ENCODE measurements at regions not wholly inside any gene's neighbourhood (a gene's known extent, or its start where the extent isn't known, plus 50 kb on each side); places are given as distances from the start of the nearest gene placed in this dataset.

GRCh38 chr10:84846658-84847316 is 518.4 kb downstream of the CCSER2 start:
- no peak for DNase-seq (ENCODE audit: low read depth, low spot score)
- ChIA-PET POLR2A (no interaction called here), CTCF (no interaction called here)
- TF ChIP-seq CTCF (IDR thresholded peaks at IDR 0.05; ENCODE audit: insufficient read depth, low read length, missing control alignments): no peak
- H3K4me3 ChIP-seq (ENCODE audit: low read depth, low read length): no peak overlapping the region

GRCh38 chr10:84848967-84849366 is 520.6 kb downstream of the CCSER2 start:
- no peak for TF ChIP-seq CTCF (IDR thresholded peaks at IDR 0.05; ENCODE audit: insufficient read depth, low read length, missing control alignments)
- POLR2A ChIA-PET: no interaction called here

GRCh38 chr10:84850826-84851225 is 522.4 kb downstream of the CCSER2 start:
- TF ChIP-seq CTCF (IDR thresholded peaks at IDR 0.05; ENCODE audit: insufficient read depth, low read length, missing control alignments): no peak
- ChIA-PET POLR2A (no interaction called here), CTCF (no interaction called here)
- H3K4me3 ChIP-seq (ENCODE audit: low read depth, low read length): no peak overlapping the region
- no peak for DNase-seq (ENCODE audit: low read depth, low spot score)

More at GRCh38 chr10:84848967-84849366, 520.6 kb downstream of the CCSER2 start:
- no peak for DNase-seq (ENCODE audit: low read depth, low spot score)
- no peak overlapping the region for H3K4me3 ChIP-seq (ENCODE audit: low read depth, low read length)
- CTCF ChIA-PET: no interaction called here

GRCh38 chr10:84854439-84854838 is 526.0 kb downstream of the CCSER2 start:
- no peak for DNase-seq (ENCODE audit: low read depth, low spot score)
- ChIA-PET CTCF (no interaction called here), POLR2A (no interaction called here)
- no peak overlapping the region for H3K4me3 ChIP-seq (ENCODE audit: low read depth, low read length)
- TF ChIP-seq CTCF (IDR thresholded peaks at IDR 0.05; ENCODE audit: insufficient read depth, low read length, missing control alignments): no peak

- ChIA-PET CTCF (no interaction called here), POLR2A (no interaction called here)
- H3K4me3 ChIP-seq (ENCODE audit: low read depth, low read length): no peak overlapping the region
- no peak for DNase-seq (ENCODE audit: low read depth, low spot score)
- no peak for TF ChIP-seq CTCF (IDR thresholded peaks at IDR 0.05; ENCODE audit: insufficient read depth, low read length, missing control alignments)
These were observed 532.5 kb downstream of the CCSER2 start for GRCh38 chr10:84860855-84861254.

- no peak overlapping the region for H3K4me3 ChIP-seq (ENCODE audit: low read depth, low read length)
- POLR2A ChIA-PET: no interaction called here
- no peak for DNase-seq (ENCODE audit: low read depth, low spot score)
- CTCF ChIA-PET: no interaction called here
- no peak for TF ChIP-seq CTCF (IDR thresholded peaks at IDR 0.05; ENCODE audit: insufficient read depth, low read length, missing control alignments)
These were observed 534.2 kb downstream of the CCSER2 start for GRCh38 chr10:84862551-84862950.

All from AG04449 (cell line).